NCI-H460 (cell line): ENCODE measurements at regions not wholly inside any gene's neighbourhood (a gene's known extent, or its start where the extent isn't known, plus 50 kb on each side); places are given as distances from the start of the nearest gene placed in this dataset.

Source experiments
- DNase-seq: peaks from one replicate; pipeline ENCODE4 v3.0.0-alpha.2; 2016; ENCODE audit warnings: low read depth; ENCODE audit errors: extremely low read depth

DNA sequence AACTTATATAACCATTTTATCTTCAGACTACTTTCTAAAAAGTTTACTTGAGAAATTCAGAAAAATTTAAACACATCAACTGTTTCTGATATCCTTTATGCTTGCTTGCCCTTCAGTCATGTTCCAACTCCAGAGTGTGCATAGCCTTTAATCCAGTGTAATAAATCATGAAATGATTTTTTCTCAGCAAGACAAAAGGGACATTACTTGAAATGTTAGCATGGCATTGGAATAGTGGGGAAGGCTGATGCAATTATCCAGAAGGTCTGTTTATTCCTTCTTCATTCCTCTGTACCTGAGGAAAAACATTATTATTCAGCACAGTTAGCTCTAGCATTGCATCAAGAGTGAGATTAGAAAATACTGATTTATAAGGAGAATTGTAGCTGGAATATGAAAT is 209.9 kb downstream of the SLC7A11 start:
- DNase-seq = no peak

DNA sequence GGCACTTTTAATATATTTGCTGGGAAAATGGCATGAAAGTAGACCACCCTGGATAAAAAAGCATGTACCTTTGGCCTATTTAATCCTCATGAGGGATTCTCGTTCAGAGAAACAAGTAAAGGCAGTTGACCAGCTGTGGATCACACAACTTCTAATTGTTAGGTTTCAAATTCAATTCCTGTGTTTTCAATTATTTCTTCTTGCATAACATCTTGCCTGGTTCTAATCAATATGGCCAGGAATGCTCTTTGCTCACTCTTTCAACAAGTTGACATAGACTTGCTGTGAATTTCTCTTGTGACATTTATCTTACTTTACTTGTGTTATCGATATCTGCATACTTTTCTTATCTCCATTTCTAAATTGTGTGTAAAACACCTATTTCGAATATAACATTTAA is 211.8 kb downstream of the SLC7A11 start:
- no peak for DNase-seq

DNA sequence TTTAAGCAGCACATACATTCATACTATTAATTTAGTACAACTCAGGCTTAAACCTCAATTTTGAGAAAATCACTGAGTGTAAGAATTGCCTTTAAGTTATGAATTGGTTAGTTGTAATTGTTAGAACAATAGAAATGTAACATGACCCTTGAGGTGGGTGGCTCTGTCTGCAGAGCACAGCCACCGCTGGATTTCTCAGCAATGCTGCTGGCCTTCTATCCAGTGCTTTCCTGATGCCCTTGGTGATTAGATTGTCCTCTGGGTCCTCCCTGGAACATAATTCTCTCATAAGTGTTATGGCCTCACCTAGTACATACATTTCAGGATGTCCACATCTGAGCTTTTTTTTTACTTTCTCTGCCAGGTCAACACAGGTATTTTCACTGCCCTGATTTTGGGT is 213.2 kb downstream of the SLC7A11 start:
- no peak for DNase-seq

DNA sequence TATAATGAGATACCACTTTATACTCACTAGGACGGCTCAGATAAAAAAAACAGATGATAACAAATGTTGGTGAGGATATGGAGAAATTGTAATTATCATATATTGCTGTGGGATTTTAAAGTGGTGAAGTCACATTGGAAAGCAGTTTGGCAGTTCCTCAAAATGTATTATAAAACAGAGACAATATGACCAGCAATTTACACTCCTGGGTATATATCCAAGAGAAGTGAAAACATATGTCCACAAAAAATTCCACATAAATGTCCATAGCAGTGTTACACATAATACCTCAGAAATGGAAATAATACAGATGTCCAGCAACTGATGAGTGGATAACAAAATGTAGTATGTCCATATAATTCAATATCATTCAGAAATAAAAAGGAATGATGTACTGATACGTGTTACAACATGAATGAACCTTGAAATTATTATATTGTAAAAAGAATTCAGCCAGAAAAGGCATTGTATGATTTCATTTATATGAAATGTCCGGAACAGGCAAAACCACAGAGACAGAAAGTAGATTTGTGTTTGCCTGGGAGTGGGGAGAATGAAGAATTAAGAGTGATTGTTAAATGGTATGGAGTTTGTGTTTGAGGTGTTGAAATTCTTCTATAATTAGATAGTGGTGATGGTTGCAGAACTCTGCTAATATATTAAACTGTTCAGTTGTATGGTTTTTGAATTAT is 220.9 kb downstream of the SLC7A11 start:
- DNase-seq = no peak

DNA sequence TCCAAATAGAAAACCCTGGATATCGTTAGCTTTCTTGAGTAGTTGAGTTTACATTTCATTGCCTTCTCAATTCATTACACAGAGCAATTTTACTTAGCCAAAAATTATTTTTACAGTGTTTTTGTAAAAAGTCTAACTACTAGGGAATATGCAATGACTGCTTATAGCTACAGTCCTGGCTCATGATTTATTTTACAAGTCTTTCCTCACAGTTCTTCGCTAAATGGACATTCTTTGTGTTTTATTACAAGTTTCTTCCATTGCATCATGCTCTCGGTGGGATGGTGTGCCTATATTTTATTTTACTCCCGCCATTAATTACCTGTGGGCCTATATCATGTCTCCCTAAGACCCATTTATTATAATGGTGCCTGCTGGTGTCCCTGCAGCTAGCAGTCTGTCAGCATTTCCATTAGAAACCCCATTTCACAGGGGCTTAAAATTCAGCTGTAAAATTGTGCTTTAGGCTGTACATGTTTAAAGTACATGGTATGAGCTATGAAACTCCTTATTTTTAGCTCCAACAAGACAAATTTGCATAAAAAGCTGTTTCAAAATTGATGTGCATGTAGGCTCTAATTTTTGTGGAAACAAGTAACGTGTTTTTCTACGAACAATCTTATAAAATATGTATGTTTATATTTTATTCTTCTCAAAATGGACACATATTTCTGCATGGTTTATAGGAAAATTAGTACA is 227.4 kb downstream of the SLC7A11 start:
- no peak for DNase-seq

DNA sequence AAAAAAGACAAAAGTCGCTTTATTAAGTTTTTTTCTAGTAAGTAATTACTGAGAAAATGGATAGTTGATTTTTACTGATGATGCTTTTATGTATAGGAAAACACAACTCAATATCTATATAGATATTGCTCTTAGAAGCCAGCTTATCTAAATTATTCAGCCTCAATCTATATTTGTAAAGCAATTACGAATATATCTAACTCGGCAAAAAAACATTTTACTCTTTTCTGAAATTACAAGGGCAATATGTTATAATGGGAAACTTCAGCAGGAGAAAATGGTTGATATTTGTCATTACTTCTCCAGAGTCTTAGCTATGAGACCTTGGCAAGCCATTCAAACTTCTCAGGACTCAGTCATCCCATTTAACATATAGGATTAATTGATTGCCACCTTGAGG is 228.5 kb downstream of the SLC7A11 start:
- DNase-seq = no peak

DNA sequence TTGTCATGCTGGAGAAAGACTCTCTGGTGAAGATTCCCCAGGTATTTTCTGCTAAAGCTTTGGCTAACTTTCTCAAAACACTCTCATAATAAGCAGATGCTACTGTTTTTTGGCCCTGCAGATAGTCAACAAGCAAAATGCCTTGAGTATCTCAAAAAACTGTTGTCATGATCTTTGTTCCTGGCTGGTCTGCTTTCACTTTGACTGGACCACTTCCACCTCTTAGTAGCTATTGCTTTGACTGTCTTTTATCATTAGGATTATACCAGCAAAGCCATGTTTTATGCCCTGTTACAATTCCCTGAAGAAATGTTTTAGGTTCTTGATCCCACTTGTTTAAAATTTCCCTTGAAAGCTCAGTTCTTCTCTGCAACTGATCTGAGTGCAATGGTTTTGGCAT is 231.5 kb downstream of the SLC7A11 start:
- DNase-seq = no peak

DNA sequence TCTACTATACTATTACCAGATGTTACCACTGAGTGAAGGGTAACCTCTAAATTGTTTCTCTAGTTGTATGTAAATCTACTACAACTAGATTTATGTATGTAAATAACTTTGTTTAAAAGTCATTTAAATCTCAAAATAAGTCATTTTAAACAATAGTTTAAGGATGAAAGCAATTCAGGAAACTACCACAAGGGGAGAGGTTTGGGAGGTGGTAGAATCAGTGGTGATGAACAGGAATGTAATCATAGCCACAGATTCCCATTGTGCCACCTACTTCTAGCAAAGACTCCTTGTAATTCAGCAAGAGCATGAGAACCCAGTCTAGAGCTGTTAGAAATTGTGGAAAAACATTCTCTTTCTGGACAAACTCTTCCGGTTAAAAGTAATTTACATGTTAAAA is 234.6 kb downstream of the SLC7A11 start:
- DNase-seq = no peak

DNA sequence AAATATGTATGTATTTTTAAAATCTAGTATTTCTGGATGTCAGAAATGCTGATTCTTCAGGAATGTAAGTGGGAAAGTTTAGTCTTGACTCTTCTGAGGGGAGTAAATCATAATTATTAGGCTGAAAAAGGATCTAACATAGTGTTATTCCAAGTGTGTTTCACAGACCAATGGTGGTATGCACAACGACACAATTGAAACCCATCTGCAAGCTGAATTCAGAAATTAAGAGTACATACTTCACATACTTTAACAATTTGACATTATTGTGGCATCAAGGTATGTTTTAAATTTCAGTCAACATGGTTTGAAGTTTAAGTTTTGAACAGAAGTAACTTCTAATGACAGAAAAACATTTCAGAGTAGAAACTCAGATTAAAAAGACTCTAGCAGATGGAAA is 236.7 kb downstream of the SLC7A11 start:
- DNase-seq = no peak

DNA sequence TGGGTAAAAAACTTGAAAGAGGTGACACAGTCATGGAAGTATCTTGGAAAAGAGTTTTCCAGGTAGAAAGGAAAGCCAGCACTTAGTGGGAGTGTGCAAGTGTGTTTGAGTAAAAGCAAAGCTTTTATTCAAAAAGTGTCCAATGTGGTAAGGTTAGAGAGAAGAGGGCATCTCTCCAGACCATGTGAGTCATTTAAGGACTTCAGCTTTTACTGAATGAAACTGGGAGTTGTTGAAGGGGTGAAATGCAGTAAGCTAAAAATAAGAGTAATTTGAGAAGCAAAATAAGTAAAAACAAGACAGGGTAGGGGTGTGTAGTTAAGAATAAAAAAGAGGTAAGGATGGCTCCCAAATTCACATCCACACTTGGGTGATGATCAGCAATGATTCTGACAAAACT is 238.9 kb downstream of the SLC7A11 start:
- DNase-seq = no peak

DNA sequence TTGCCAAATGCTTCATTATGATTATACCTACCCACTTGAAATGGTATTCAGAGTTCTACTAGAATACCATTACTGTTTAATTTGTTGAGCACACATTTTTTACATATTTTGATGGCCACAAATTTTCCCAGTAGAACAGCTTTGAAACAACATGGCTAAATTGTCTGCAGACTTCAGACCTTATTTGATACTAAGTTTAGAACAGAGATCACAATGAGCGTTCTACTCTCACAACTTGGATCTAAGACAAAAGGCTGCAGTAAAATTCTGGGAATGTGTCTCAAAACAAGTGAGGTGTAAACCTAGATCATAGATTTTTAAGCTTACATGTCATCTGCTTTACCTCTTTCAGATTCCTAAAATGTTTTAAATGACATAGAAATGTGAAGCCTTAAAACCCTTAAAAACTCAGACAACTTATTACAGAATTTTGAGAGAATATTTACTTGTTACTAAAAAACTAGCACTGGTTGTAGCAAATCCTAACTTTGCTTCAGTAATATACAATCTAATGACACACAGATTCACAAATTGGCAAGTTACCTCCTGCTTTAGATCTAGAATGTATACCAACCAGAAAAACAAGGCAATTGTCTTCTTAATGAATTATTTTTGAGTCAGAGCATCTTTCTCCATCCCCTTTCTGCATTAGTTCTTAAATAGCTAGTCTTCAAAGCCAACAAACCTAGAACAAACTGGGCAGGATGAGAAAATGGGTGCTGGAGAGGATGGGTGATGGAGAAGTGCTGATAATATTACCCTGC is 243.3 kb downstream of the SLC7A11 start:
- DNase-seq = no peak

DNA sequence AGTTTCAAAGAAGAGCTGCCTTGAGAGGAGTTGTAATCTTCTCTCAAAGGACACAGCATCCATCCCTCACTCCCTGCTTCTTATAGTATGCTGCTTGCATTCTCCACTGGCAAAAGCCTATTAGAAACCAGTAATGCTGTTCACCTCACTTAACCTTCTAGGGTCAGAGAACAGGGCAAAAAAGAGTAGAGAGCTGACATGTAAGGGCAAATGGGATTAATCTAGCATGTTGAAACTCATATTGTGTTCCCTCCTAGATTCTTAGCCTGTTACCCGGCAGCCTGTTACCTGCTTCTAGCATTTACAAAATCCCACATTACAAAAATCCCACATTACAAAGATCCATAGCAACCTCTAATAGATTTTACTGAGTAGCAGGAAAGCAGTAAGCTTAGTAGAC is 244.7 kb downstream of the SLC7A11 start:
- DNase-seq = no peak

DNA sequence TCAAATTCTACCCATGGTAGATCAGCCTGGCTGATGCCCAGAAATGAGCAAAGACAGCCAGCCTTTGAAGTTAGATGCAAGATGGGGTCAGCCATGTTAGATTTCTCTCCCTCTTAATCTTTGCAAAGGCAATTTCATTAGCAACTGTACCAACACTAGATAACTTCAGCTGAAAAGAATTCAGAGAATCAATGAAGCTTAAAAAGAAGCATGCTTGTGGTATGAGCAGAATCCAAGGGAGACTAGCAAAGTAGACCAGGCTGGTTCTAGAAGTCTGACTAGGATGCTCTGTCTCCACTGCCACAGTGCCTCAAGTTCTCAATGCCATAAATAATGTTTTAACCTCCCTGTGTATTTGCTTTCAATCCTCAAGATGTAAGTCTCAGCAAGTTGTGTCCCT is 247.3 kb downstream of the SLC7A11 start:
- no peak for DNase-seq

DNA sequence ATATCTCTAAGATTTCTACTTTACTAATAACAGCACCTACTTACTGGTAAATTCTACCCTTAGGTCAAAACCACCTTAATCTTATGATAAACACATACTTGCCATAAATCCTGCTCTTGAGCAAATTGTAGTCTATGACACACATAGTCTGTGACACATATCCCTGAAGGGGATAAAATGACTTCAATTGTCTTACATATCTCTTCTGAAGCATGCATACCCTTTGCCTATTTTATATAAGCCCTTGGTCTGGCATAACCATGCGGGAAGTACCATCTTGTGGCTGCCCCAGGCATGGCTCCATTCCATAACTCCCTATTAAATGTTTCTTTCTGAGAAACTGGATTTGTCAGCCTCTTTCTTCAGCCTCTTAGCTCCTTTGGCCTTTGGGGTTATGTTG is 248.9 kb downstream of the SLC7A11 start:
- DNase-seq = no peak

DNA sequence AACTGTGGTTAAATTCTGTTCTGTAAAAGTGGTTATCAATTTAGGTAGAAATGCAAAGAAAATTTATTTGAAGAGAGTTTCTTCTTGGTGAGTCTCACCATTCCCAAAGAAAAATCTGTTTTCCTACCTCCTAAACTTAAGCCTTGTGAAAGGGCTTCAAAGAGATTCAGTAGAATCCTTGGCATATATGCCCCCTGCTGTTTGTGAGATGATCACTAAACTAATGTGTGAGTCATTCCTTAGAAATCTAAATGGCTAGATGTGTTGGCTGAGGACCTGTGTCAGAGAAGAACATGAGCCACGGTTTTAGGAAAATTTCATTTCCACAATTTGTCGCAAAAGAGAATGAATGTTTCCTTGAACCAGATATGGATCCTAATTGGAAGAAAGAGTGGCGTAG is 260.9 kb downstream of the SLC7A11 start:
- no peak for DNase-seq

DNA sequence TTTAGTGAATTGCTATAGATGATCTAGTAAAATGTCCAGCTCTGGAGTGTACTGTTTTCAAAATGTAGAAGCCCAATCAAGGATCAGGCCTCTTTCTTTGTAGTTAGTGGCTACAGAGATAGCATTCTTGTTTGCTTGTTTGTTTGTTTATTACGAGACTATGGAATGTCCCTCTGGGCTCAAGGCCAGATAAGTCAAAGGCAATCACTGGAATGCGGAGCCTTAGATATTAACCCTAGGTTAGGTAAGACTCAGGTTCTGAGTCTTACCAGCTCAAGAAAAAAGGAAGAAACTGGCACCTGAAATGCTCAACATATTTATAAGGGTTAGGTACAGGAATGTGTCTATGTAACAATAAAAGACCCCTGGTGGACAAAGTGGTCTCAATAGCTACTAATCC is 261.5 kb downstream of the SLC7A11 start:
- no peak for DNase-seq

DNA sequence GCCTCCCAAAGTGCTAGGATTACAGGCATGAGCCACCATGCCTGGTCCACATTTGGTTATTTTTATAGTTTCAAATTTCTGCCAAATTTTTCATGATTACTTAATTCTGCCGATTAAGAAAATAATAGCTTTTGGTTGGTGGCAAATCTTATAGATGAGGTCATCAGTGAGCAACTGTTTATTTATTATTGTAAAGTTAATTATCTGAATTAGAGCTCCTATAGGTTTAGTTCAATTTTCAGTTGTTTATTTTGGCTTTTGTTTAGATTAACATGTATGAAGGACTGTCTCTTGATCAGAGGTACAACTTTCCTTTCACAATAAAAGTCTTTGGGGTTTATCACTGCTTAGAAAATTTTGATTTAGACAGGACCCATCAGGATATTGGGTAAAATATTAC is 262.2 kb downstream of the SLC7A11 start:
- no peak for DNase-seq

DNA sequence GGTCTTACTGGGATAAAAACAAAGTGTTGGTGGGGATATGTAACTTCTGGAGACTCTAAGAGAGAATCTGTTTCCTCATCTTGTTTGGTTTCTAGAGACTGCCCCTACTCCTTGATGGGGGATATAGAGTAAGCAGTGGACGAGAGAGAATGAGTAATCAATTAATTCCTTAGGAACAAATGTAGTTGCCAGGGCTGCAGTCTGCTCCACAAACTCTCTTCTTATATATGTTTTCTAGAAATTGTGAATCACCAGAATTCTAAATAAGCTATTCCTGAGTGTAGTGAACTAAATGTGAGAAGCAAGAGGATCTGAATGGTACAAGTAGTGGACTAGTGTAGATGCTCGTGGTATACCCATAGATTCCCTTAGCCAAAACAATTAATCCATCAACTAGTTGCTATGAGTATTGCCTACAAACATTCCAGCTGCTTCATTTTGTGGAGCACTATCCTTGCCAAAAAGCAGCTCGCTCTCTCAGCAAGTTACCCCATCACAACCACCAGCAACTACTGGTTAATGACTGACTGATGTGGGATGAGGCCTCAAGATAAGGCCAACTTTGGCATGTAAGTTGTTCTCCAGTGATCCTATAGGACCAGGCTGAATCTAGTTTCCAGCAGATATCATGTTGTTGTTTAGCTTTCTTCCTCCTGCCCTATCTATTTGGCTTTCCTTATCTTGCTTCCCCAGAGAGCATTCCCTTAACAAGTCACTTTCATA is 273.0 kb downstream of the SLC7A11 start:
- DNase-seq = no peak

DNA sequence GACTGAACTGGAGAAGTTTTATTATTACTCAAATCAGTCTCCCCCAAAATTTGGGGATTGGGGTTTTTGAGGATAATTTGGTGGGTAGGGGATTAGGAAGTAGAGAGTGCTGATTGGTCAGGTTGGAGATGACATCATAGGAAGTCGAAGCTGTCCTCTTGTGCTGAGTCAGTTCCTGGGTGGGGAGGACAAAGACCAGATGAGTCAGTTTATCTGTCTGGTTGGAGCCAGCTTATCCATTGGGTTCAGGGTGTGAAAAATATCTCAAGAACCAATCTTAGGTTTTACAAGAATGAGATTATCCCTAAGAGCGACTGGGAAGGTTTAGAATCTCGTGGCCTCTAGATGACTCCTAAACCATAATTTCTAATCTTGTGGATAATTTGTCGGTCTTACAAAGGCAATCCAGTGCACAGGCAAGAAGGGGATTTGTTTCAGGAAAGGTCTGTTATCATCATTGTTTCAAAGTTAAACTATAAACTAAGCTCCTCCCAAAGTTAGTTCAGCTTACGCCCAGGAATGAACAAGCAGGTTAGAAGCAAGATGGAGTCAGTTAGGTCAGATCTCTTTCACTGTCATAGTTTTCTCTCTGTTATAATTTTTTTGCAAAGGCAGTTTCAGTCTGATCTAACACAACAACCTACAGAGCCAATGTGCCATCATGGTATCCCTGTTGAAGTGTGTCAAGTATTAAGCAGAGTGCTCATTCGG is 274.5 kb downstream of the SLC7A11 start:
- no peak for DNase-seq

DNA sequence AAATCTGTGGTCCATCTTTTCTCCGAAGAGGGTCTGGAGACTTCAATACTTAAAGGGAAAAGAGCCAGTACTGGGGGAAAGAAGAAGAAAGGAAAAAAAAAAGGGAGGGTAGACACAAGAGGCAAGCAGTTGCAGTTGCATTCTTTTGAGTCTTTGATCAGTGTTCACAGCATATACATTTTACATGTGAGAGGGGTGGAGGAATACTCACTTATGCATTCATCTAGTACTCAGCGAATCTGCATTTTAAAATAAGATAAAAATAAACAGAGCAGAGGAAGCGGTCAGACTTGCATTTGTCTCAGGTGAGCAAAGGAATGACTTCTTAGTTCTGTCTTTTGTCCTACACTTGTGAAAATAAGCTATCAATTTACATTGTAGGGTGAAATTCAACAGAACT is 275.6 kb downstream of the SLC7A11 start:
- no peak for DNase-seq

DNA sequence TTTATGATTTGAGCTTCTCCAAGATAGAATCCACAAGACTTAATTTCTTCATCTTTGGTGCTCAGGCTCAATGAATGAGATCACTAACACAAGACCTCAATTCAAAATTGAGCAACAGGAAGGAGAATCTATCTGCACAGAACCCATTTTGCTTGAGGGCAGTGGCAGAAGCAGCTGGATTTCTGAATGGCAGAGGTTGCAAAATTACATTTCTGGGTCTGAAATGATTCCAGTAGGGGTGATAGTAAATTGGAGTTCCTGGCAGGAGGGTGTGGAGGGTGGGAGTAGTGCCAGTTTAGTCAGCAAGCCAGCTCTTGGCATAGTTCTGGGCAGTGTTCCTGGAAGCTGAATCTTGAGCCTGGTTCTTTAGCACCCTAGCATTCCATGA is 281.1 kb downstream of the SLC7A11 start:
- DNase-seq = no peak
